ENCODE measurements at regions not wholly inside any gene's neighbourhood (a gene's known extent, or its start where the extent isn't known, plus 50 kb on each side); places are given as distances from the start of the nearest gene placed in this dataset.
"Not testable (repeated sequence)": the region's sequence is repeated elsewhere in the genome, so short reads cannot be mapped to it uniquely, and the experiment has no call there.

GRCh38 chr10:21463436-21463835 lies 62.0 kb downstream of the SKIDA1 start:
- no peak for DNase-seq (ENCODE audit: low read depth in 2 of 2)

- no peak for DNase-seq (ENCODE audit: low read depth in 2 of 2)
Observed at GRCh38 chr10:21458126-21458871, 67.2 kb downstream of the SKIDA1 start.

- no peak for DNase-seq (ENCODE audit: low read depth in 2 of 2)
Observed at GRCh38 chr10:21456160-21456559, 69.3 kb downstream of the SKIDA1 start.

GRCh38 chr10:21452203-21452602 lies 73.3 kb downstream of the SKIDA1 start:
- no peak for DNase-seq (ENCODE audit: low read depth in 2 of 2)

GRCh38 chr10:21449288-21449966 lies 76.1 kb downstream of the SKIDA1 start:
- DNase-seq (ENCODE audit: low read depth in 2 of 2) = no peak

GRCh38 chr10:21445163-21445562 lies 80.3 kb downstream of the SKIDA1 start:
- no peak for DNase-seq (ENCODE audit: low read depth in 2 of 2)

- DNase-seq (ENCODE audit: low read depth in 2 of 2) = no peak
Observed at GRCh38 chr10:21441625-21442024, 83.9 kb downstream of the SKIDA1 start.

GRCh38 chr10:21438914-21439313 lies 86.6 kb downstream of the SKIDA1 start:
- not testable (repeated sequence) for DNase-seq (ENCODE audit: low read depth in 2 of 2)

GRCh38 chr10:21437770-21438382 lies 87.6 kb downstream of the SKIDA1 start:
- DNase-seq (ENCODE audit: low read depth in 2 of 2) = no peak

GRCh38 chr10:21432266-21432665 lies 93.2 kb downstream of the SKIDA1 start:
- no peak for DNase-seq (ENCODE audit: low read depth in 2 of 2)

GRCh38 chr10:21431799-21432198 lies 93.7 kb downstream of the SKIDA1 start:
- no peak for DNase-seq (ENCODE audit: low read depth in 2 of 2)

GRCh38 chr10:21427804-21428481 lies 97.5 kb downstream of the SKIDA1 start:
- no peak for DNase-seq (ENCODE audit: low read depth in 2 of 2)

- DNase-seq (ENCODE audit: low read depth in 2 of 2) = no peak
Observed at GRCh38 chr10:21424459-21424861, 101.0 kb downstream of the SKIDA1 start.

- no peak for DNase-seq (ENCODE audit: low read depth in 2 of 2)
Observed at GRCh38 chr10:21423850-21424249, 101.6 kb downstream of the SKIDA1 start.

GRCh38 chr10:21423338-21423737 lies 102.1 kb downstream of the SKIDA1 start:
- no peak for DNase-seq (ENCODE audit: low read depth in 2 of 2)

GRCh38 chr10:21421794-21422193 lies 103.7 kb downstream of the SKIDA1 start:
- no peak for DNase-seq (ENCODE audit: low read depth in 2 of 2)

GRCh38 chr10:21421016-21421415 lies 104.5 kb downstream of the SKIDA1 start:
- no peak for DNase-seq (ENCODE audit: low read depth in 2 of 2)

GRCh38 chr10:21418981-21419576 lies 106.4 kb downstream of the SKIDA1 start:
- not testable (repeated sequence) for DNase-seq (ENCODE audit: low read depth in 2 of 2)

GRCh38 chr10:21417172-21417712 lies 108.2 kb downstream of the SKIDA1 start:
- DNase-seq (ENCODE audit: low read depth in 2 of 2) = no peak

- no peak for DNase-seq (ENCODE audit: low read depth in 2 of 2)
Observed at GRCh38 chr10:21413680-21414079, 111.8 kb downstream of the SKIDA1 start.

- DNase-seq (ENCODE audit: low read depth in 2 of 2) = no peak
Observed at GRCh38 chr10:21413268-21413667, 112.2 kb downstream of the SKIDA1 start.
